PC-3 (cell line): ENCODE measurements at regions not wholly inside any gene's neighbourhood (a gene's known extent, or its start where the extent isn't known, plus 50 kb on each side); places are given as distances from the start of the nearest gene placed in this dataset.

Experiments
- CTCF ChIP-seq: fragments of 300-600 bp; sonication (generic); conservative IDR thresholded peaks from 2 replicates; pipeline ENCODE4 v1.5.1; 2017; ENCODE audit warnings: antibody characterized with exemption, low read depth, mild to moderate bottlenecking, low read length
- EZH2 ChIP-seq: fragments of 300-600 bp; sonication (generic); IDR thresholded peaks from one replicate; pipeline ENCODE4 v1.6.1; 2017; ENCODE audit warnings: antibody characterized with exemption, mild to moderate bottlenecking, low read length; ENCODE audit not compliant: unreplicated experiment
- EZH2phosphoT487 ChIP-seq: fragments of 300-600 bp; sonication (generic); IDR thresholded peaks from 2 replicates; pipeline ENCODE4 v1.6.1; 2018; ENCODE audit warnings: mild to moderate bottlenecking, antibody characterized with exemption, low read length, borderline replicate concordance

- TF ChIP-seq EZH2phosphoT487: no peak
- TF ChIP-seq CTCF: no peak
- TF ChIP-seq EZH2: no peak
Measured at GRCh38 chr1:217273866-217274265, 357.0 kb downstream of the GPATCH2 start.
